HepG2 (cell line): ENCODE measurements at regions not wholly inside any gene's neighbourhood (a gene's known extent, or its start where the extent isn't known, plus 50 kb on each side); places are given as distances from the start of the nearest gene placed in this dataset.

Experiments
- ATAC-seq: fragments of 200-7000 bp; cut with Tn5 transposase; 3 replicates; pipeline ENCODE4 v1.9.1; 2020; ENCODE audit warnings: mild to moderate bottlenecking, moderate library complexity
- BruUV-seq: library from RNA; stranded (reverse); fragments of 400-500 nt; replicated peaks from 2 replicates; lab custom pipeline; 2021; lab: Mats Ljungman, UMichigan
- CTCF ChIA-PET: fragments of 300-600 bp; formaldehyde crosslinking; extraction: SDS; loops from one replicate; lab custom pipeline; 2021; ENCODE audit warnings: low total read pairs, inconsistent platforms, low intra/inter-chr PET ratio; lab: Yijun Ruan, JAX
- POLR2A ChIA-PET: fragments of 350-600 bp; sonication (Branson Sonifier 250); formaldehyde crosslinking; loops from one replicate; lab custom pipeline; 2020; ENCODE audit warnings: antibody characterized with exemption, inconsistent platforms; lab: Yijun Ruan, JAX
- DNase-seq: peaks from one replicate; pipeline ENCODE4 v3.0.0-alpha.2; 2015; ENCODE audit warnings: low spot score
- FAIRE-seq: peaks from 3 replicates; lab custom pipeline; 2011; peaks lifted over from hg19 to GRCh38; lab: Jason Lieb, UNC
- H2AFZ ChIP-seq: one replicate; pipeline ENCODE4 v1.6.1; 2011; ENCODE audit warnings: low read length, inconsistent platforms
- H3K27ac ChIP-seq: fragments of 300-600 bp; 3 replicates; pipeline ENCODE4 v1.8.0; 2011; ENCODE audit warnings: mixed run types, mild to moderate bottlenecking, mixed read lengths, low read length, inconsistent platforms; ENCODE audit not compliant: insufficient read depth; ENCODE audit errors: extremely low read length
- H3K27me3 ChIP-seq, 2 experiments: fragments of 200-600 bp in 1 of 2; 2 replicates in 1 of 2; 3 replicates in 1 of 2; pipeline versions ENCODE4 v1.6.0 to v1.8.0; 2011; ENCODE audit warnings: low read length in 2 of 2, mild to moderate bottlenecking in 2 of 2, moderate library complexity in 2 of 2, inconsistent platforms in 1 of 2; ENCODE audit not compliant: insufficient read depth in 2 of 2, control insufficient read depth in 1 of 2
- H3K36me3 ChIP-seq, 2 experiments: fragments of 200-600 bp in 1 of 2; replicated peaks in 1 of 2; 2 replicates in 1 of 2; 3 replicates in 1 of 2; pipeline versions ENCODE4 v1.5.1 to v1.8.0; 2011; ENCODE audit warnings: low read length in 2 of 2, inconsistent platforms in 1 of 2; ENCODE audit not compliant: insufficient read depth in 2 of 2, control insufficient read depth in 1 of 2
- H3K4me1 ChIP-seq: 2 replicates; pipeline ENCODE4 v1.5.1; 2012; ENCODE audit warnings: low read length, inconsistent platforms; ENCODE audit not compliant: insufficient read depth
- H3K4me2 ChIP-seq: 2 replicates; pipeline ENCODE4 v1.6.0; 2011; ENCODE audit warnings: low read depth, low read length, inconsistent platforms
- H3K4me3 ChIP-seq, 3 experiments: fragments of 200-600 bp in 1 of 3; sonication (generic), shearing (Covaris generic) in 1 of 3; replicated peaks in 1 of 3; 2 replicates each; pipeline ENCODE4 v1.5.1; 2011 to 2016; ENCODE audit warnings: low read length in 3 of 3, inconsistent platforms in 2 of 3, low read depth in 2 of 3, mild to moderate bottlenecking in 2 of 3, control low read depth in 1 of 3, mixed read lengths in 1 of 3; ENCODE audit not compliant: insufficient read depth in 1 of 3
- H3K79me2 ChIP-seq: one replicate; pipeline ENCODE4 v1.6.1; 2011; ENCODE audit warnings: low read length, inconsistent platforms; ENCODE audit not compliant: insufficient read depth
- H3K9ac ChIP-seq: 2 replicates; pipeline ENCODE4 v1.6.0; 2011; ENCODE audit warnings: mild to moderate bottlenecking, low read depth, low read length, inconsistent platforms; ENCODE audit not compliant: insufficient read depth
- H3K9me3 ChIP-seq: 2 replicates; pipeline ENCODE4 v1.5.1; 2012; ENCODE audit warnings: mild to moderate bottlenecking, low read length
- H4K20me1 ChIP-seq: 2 replicates; pipeline ENCODE4 v1.6.0; 2011; ENCODE audit warnings: inconsistent platforms, mild to moderate bottlenecking, low read length, moderate library complexity; ENCODE audit not compliant: insufficient read depth
- EHMT2 ChIP-seq: fragments of 200-600 bp; sonication (generic); IDR thresholded peaks from 2 replicates; pipeline ENCODE4 v1.7.0; 2017; ENCODE audit warnings: antibody characterized with exemption, low read depth, low read length, borderline replicate concordance
- HNRNPK ChIP-seq: fragments of 200-400 bp; formaldehyde crosslinking; IDR thresholded peaks from 2 replicates; pipeline ENCODE4 v1.6.1; 2018; ENCODE audit warnings: low read length, low read depth, moderate library complexity, mild to moderate bottlenecking; ENCODE audit not compliant: poor library complexity, severe bottlenecking
- JARID2 ChIP-seq: sonication (generic); formaldehyde crosslinking; IDR thresholded peaks from 2 replicates; pipeline ENCODE4 v1.8.1; 2023; ENCODE audit warnings: missing genetic modification reagents, inconsistent platforms; ENCODE audit not compliant: insufficient replicate concordance
- ZNF225 ChIP-seq: sonication (generic); formaldehyde crosslinking; IDR thresholded peaks from 2 replicates; pipeline ENCODE4 v1.4.0; 2020; ENCODE audit warnings: mild to moderate bottlenecking, missing genetic modification reagents
- ZNF326 ChIP-seq: sonication (generic); formaldehyde crosslinking; IDR thresholded peaks from 2 replicates; pipeline ENCODE4 v1.4.0; 2020; ENCODE audit warnings: missing genetic modification reagents, borderline replicate concordance
- ZNF766 ChIP-seq: sonication (generic); formaldehyde crosslinking; IDR thresholded peaks from 2 replicates; pipeline ENCODE4 v1.5.0; 2020; ENCODE audit warnings: missing genetic modification reagents, borderline replicate concordance
- in situ Hi-C: cut with HindIII; loops from 2 replicates; pipeline ENCODE4 v1.10.0; 2017; ENCODE audit warnings: low pct_unique_long_range_greater_than_20kb; ENCODE audit not compliant: extremely low pct_ligation_motif_present
- intact Hi-C: fragments of 100-400 bp; cut with micrococcal nuclease; formaldehyde crosslinking; loops from one replicate; pipeline ENCODE4 v1.10.0; 2022; ENCODE audit not compliant: unreplicated experiment
- TF ChIP-seq, protein P1 (sequence below): conservative IDR thresholded peaks from 2 replicates; pipeline ENCODE4 v1.6.1; 2018; ENCODE audit warnings: missing genetic modification reagents

DNA sequence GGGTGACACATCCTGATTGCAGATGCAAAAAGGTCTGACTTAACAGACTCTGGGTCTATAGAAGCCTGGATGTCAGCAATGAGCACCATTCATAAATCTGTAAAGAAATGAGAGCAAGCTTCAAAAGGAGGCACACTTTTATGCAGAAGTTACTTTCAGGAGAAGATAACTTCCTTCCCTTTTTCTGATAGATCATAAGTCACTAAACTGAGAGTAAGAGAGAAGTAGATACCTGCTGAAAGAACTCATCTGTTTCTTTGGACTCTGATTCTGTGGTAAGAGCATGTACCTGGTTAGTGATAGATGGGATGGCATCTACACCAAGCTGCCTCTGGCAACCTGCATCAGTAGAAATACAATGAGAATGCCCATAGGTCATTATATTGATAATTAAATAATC is 525.6 kb downstream of the CETN3 start:
- intact Hi-C loops (no loop called here), in situ Hi-C loops (no loop called here)
- Histone ChIP-seq H2AFZ (no peak overlapping the region), H4K20me1 (no peaks in the 10 kb centered on the region), H3K27me3 (no peaks in the 10 kb centered on the region), H3K9ac (no peak overlapping the region), H3K4me2 (no peak overlapping the region), H3K4me1 (no peaks in the 10 kb centered on the region), H3K36me3 (no peaks in the 10 kb centered on the region), H3K27ac (no peak overlapping the region), H3K4me3 (no peak overlapping the region)
- CTCF ChIA-PET: no interaction called here
- POLR2A ChIA-PET: no interaction called here
- no peak for ATAC-seq
- no peak for DNase-seq
- no TSS peak for BruUV-seq
- TF ChIP-seq ZNF766 (CRISPR knock-in tag) (no peak), ZNF326 (CRISPR knock-in tag) (no peak), ZNF225 (no peak), HNRNPK (no peak), EHMT2 (no peak), JARID2 (CRISPR knock-in tag) (no peak)
- TF ChIP-seq, protein P1, sequence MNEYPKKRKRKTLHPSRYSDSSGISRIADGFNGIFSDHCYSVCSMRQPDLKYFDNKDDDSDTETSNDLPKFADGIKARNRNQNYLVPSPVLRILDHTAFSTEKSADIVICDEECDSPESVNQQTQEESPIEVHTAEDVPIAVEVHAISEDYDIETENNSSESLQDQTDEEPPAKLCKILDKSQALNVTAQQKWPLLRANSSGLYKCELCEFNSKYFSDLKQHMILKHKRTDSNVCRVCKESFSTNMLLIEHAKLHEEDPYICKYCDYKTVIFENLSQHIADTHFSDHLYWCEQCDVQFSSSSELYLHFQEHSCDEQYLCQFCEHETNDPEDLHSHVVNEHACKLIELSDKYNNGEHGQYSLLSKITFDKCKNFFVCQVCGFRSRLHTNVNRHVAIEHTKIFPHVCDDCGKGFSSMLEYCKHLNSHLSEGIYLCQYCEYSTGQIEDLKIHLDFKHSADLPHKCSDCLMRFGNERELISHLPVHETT (CRISPR knock-in tag): no peak
- TF ChIP-seq, all 625 proteins: peak for 0
- no peak for FAIRE-seq
- Histone ChIP-seq H3K9me3 (peaks cover 24% of the 10 kb centered on the region), H3K79me2 (no peaks in the 10 kb centered on the region)
